ENCODE measurements at regions not wholly inside any gene's neighbourhood (a gene's known extent, or its start where the extent isn't known, plus 50 kb on each side); places are given as distances from the start of the nearest gene placed in this dataset.

DNA sequence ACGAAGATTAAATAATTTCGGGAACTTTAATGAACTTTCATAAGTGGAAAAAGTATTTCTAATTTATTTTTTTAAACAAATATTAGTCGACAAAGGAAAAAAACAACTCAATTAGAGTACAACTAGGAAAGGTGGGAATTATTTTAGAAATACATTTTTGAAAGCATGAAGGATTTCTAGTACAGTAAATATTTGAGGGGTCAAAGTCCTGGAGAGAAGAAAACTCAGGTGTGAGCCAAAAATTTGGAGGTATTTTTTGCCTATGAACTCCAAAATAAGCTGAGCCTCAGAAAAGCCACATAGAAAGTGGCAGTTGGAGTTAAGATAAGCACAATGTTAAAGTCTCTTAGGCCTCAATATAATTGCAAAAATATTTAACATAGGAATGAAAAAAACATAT, 2017.3 kb downstream of the C4orf33 start:
- Histone ChIP-seq H4K20me1 (ENCODE audit: control insufficient read depth, extremely low read depth, insufficient read depth, low read length) (no peaks in the 10 kb centered on the region), H3K79me2 (ENCODE audit: control insufficient read depth, insufficient read depth, low read length) (no peaks in the 10 kb centered on the region), H3K36me3 (ENCODE audit: control insufficient read depth in 2 of 2, extremely low read depth in 1 of 2, insufficient read depth in 2 of 2, low read length in 2 of 2) (no peaks in the 10 kb centered on the region), H3K27me3 (ENCODE audit: control insufficient read depth, extremely low read depth, insufficient read depth, low read length) (no peaks in the 10 kb centered on the region), H3K9ac (ENCODE audit: control insufficient read depth, extremely low read depth, insufficient read depth, low read length) (no peak overlapping the region), H3K4me2 (ENCODE audit: control insufficient read depth, extremely low read depth, insufficient read depth, low read depth, low read length) (no peak overlapping the region), H3K9me1 (ENCODE audit: control insufficient read depth, extremely low read depth, insufficient read depth, low read length) (no peaks in the 10 kb centered on the region), H3K9me3 (ENCODE audit: control insufficient read depth, low read depth, low read length) (no peaks in the 10 kb centered on the region), H3K4me1 (ENCODE audit: control insufficient read depth, extremely low read depth, insufficient read depth, low read length) (no peaks in the 10 kb centered on the region), H3K4me3 (ENCODE audit: control insufficient read depth in 2 of 3, extremely low read depth in 1 of 3, insufficient read depth in 2 of 3, low read depth in 1 of 3, low read length in 3 of 3) (no peak overlapping the region), H2AFZ (ENCODE audit: control insufficient read depth, low read length) (no peak overlapping the region), H3K27ac (ENCODE audit: control insufficient read depth, insufficient read depth, low read length) (no peak overlapping the region)
- TF ChIP-seq, protein P1, sequence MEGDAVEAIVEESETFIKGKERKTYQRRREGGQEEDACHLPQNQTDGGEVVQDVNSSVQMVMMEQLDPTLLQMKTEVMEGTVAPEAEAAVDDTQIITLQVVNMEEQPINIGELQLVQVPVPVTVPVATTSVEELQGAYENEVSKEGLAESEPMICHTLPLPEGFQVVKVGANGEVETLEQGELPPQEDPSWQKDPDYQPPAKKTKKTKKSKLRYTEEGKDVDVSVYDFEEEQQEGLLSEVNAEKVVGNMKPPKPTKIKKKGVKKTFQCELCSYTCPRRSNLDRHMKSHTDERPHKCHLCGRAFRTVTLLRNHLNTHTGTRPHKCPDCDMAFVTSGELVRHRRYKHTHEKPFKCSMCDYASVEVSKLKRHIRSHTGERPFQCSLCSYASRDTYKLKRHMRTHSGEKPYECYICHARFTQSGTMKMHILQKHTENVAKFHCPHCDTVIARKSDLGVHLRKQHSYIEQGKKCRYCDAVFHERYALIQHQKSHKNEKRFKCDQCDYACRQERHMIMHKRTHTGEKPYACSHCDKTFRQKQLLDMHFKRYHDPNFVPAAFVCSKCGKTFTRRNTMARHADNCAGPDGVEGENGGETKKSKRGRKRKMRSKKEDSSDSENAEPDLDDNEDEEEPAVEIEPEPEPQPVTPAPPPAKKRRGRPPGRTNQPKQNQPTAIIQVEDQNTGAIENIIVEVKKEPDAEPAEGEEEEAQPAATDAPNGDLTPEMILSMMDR (optimal IDR thresholded peaks at IDR 0.05 in 1 of 3, IDR thresholded peaks at IDR 0.05 in 1 of 3, conservative IDR thresholded peaks at IDR 0.05 in 1 of 3; ENCODE audit: extremely low read depth in 1 of 3, insufficient read depth in 2 of 3, low read length in 3 of 3): no peak
- TF ChIP-seq EZH2 (IDR thresholded peaks at IDR 0.05; ENCODE audit: low read length): no peak
- FAIRE-seq (no peak), DNase-seq (ENCODE audit: low read depth, low spot score) (no peak)
- dilution Hi-C loops (cut with MboI; ENCODE audit: extremely low pct_ligation_motif_present, low sequenced_read_pairs): no loop called here

DNA sequence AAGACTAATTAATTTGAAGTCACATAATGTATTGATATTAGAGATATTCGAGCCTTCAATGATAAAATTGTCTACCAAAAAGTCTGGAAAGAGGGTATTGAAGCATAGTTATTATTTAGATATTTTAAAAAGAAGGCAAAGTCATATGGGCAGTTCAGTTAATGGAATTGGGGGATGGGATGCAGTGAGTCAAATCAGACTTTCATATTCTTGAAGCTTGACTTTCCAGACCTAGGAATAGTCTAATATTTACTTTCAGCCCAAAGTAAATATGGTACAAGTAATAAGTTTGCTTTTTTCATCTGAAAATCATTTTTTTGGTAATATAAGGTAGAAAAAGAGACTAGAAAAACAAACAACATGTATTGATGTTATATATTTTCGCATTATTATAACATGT, 2017.8 kb downstream of the C4orf33 start:
- Histone ChIP-seq H3K36me3 (ENCODE audit: control insufficient read depth in 2 of 2, extremely low read depth in 1 of 2, insufficient read depth in 2 of 2, low read length in 2 of 2) (no peaks in the 10 kb centered on the region), H3K4me2 (ENCODE audit: control insufficient read depth, extremely low read depth, insufficient read depth, low read depth, low read length) (no peak overlapping the region), H3K9me3 (ENCODE audit: control insufficient read depth, low read depth, low read length) (no peaks in the 10 kb centered on the region), H3K27ac (ENCODE audit: control insufficient read depth, insufficient read depth, low read length) (no peak overlapping the region), H3K79me2 (ENCODE audit: control insufficient read depth, insufficient read depth, low read length) (no peaks in the 10 kb centered on the region), H4K20me1 (ENCODE audit: control insufficient read depth, extremely low read depth, insufficient read depth, low read length) (no peaks in the 10 kb centered on the region), H3K27me3 (ENCODE audit: control insufficient read depth, extremely low read depth, insufficient read depth, low read length) (no peaks in the 10 kb centered on the region), H3K4me1 (ENCODE audit: control insufficient read depth, extremely low read depth, insufficient read depth, low read length) (no peaks in the 10 kb centered on the region), H3K9ac (ENCODE audit: control insufficient read depth, extremely low read depth, insufficient read depth, low read length) (no peak overlapping the region), H2AFZ (ENCODE audit: control insufficient read depth, low read length) (no peak overlapping the region), H3K9me1 (ENCODE audit: control insufficient read depth, extremely low read depth, insufficient read depth, low read length) (no peaks in the 10 kb centered on the region), H3K4me3 (ENCODE audit: control insufficient read depth in 2 of 3, extremely low read depth in 1 of 3, insufficient read depth in 2 of 3, low read depth in 1 of 3, low read length in 3 of 3) (no peak overlapping the region)
- TF ChIP-seq, protein P1 (optimal IDR thresholded peaks at IDR 0.05 in 1 of 3, IDR thresholded peaks at IDR 0.05 in 1 of 3, conservative IDR thresholded peaks at IDR 0.05 in 1 of 3; ENCODE audit: extremely low read depth in 1 of 3, insufficient read depth in 2 of 3, low read length in 3 of 3): no peak
- no peak for TF ChIP-seq EZH2 (IDR thresholded peaks at IDR 0.05; ENCODE audit: low read length)
- no peak for FAIRE-seq
- dilution Hi-C loops (cut with MboI; ENCODE audit: extremely low pct_ligation_motif_present, low sequenced_read_pairs): no loop called here
- DNase-seq (ENCODE audit: low read depth, low spot score): no peak
